HCT116 (cell line): ENCODE measurements at regions not wholly inside any gene's neighbourhood (a gene's known extent, or its start where the extent isn't known, plus 50 kb on each side); places are given as distances from the start of the nearest gene placed in this dataset.

Experiments used
- EZH2phosphoT487 ChIP-seq: fragments of 200-600 bp; IDR thresholded peaks from 2 replicates; pipeline ENCODE4 v1.6.1; 2018; ENCODE audit warnings: antibody characterized with exemption, borderline replicate concordance
- POLR2A ChIP-seq: IDR thresholded peaks from 2 replicates; pipeline ENCODE4 v1.7.0; 2011; ENCODE audit warnings: borderline replicate concordance; ENCODE audit not compliant: insufficient read depth, insufficient read length; ENCODE audit errors: extremely low read depth
- POLR2AphosphoS5 ChIP-seq: IDR thresholded peaks from 2 replicates; pipeline ENCODE4 v1.6.1; 2011; ENCODE audit warnings: mild to moderate bottlenecking, low read depth, low read length, moderate library complexity
- SRF ChIP-seq: IDR thresholded peaks from 2 replicates; pipeline ENCODE4 v1.6.1; 2012; ENCODE audit warnings: low read depth
- TCF7L2 ChIP-seq: IDR thresholded peaks from 2 replicates; pipeline ENCODE4 v1.7.0; 2011; ENCODE audit warnings: borderline replicate concordance, inconsistent platforms; ENCODE audit not compliant: insufficient read depth, insufficient read length; ENCODE audit errors: extremely low read depth
- YY1 ChIP-seq: IDR thresholded peaks from 2 replicates; pipeline ENCODE4 v1.6.1; 2011; ENCODE audit warnings: low read length, low read depth, moderate library complexity, mild to moderate bottlenecking; ENCODE audit not compliant: insufficient replicate concordance; ENCODE audit errors: extremely low read depth
- TF ChIP-seq, protein P1 (sequence below), 3 experiments: fragments of 200-600 bp in 1 of 3; sonication (generic) in 1 of 3; IDR thresholded peaks in 2 of 3; conservative IDR thresholded peaks in 1 of 3; 2 replicates each; pipeline ENCODE4 v1.5.1; 2012 to 2017; ENCODE audit warnings: low read depth in 2 of 3, low read length in 2 of 3, antibody characterized with exemption in 1 of 3, borderline replicate concordance in 1 of 3, control low read depth in 1 of 3, mild to moderate bottlenecking in 1 of 3, mixed read lengths in 1 of 3, mixed run types in 1 of 3, moderate library complexity in 1 of 3; ENCODE audit not compliant: insufficient read depth in 1 of 3
- TF ChIP-seq, protein P2 (sequence below): IDR thresholded peaks from 2 replicates; pipeline ENCODE4 v1.6.1; 2012
- TF ChIP-seq, protein P3 (sequence below): IDR thresholded peaks from 2 replicates; pipeline ENCODE4 v1.6.1; 2012; ENCODE audit warnings: low read depth
- TF ChIP-seq, protein P4 (sequence below): IDR thresholded peaks from 2 replicates; pipeline ENCODE4 v1.6.1; 2012

DNA sequence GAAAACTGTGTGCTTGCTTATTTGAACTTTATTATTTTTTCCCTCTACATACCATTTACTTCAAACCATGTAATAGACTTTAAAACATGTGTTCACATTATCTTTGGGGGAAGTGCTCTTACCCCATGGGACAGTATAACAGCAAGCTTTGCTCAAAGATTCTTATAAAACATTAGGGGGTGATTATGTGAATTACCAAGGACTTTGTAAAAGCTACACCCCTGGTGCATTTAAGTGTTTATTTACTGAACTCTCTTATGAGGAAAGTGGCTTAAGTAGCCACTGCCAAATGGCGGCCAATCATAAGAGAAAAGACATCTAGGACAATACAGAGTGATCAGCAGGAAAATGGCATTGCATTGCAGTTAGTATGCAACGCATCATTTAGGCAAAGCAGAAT, 70.3 kb downstream of the CAPZA3 start:
- TF ChIP-seq, protein P1, sequence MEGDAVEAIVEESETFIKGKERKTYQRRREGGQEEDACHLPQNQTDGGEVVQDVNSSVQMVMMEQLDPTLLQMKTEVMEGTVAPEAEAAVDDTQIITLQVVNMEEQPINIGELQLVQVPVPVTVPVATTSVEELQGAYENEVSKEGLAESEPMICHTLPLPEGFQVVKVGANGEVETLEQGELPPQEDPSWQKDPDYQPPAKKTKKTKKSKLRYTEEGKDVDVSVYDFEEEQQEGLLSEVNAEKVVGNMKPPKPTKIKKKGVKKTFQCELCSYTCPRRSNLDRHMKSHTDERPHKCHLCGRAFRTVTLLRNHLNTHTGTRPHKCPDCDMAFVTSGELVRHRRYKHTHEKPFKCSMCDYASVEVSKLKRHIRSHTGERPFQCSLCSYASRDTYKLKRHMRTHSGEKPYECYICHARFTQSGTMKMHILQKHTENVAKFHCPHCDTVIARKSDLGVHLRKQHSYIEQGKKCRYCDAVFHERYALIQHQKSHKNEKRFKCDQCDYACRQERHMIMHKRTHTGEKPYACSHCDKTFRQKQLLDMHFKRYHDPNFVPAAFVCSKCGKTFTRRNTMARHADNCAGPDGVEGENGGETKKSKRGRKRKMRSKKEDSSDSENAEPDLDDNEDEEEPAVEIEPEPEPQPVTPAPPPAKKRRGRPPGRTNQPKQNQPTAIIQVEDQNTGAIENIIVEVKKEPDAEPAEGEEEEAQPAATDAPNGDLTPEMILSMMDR (IDR thresholded peaks at IDR 0.05 in 2 of 3, conservative IDR thresholded peaks at IDR 0.05 in 1 of 3; ENCODE audit: borderline replicate concordance in 1 of 3, insufficient read depth in 1 of 3, low read depth in 2 of 3, low read length in 2 of 3), result no peak
- TF ChIP-seq YY1 (no peak), POLR2AphosphoS5 (no peak), TCF7L2 (no peak), SRF (no peak), POLR2A (no peak), EZH2phosphoT487 (no peak)
- TF ChIP-seq, protein P2, sequence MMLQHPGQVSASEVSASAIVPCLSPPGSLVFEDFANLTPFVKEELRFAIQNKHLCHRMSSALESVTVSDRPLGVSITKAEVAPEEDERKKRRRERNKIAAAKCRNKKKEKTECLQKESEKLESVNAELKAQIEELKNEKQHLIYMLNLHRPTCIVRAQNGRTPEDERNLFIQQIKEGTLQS, result no peak
- TF ChIP-seq, protein P3, sequence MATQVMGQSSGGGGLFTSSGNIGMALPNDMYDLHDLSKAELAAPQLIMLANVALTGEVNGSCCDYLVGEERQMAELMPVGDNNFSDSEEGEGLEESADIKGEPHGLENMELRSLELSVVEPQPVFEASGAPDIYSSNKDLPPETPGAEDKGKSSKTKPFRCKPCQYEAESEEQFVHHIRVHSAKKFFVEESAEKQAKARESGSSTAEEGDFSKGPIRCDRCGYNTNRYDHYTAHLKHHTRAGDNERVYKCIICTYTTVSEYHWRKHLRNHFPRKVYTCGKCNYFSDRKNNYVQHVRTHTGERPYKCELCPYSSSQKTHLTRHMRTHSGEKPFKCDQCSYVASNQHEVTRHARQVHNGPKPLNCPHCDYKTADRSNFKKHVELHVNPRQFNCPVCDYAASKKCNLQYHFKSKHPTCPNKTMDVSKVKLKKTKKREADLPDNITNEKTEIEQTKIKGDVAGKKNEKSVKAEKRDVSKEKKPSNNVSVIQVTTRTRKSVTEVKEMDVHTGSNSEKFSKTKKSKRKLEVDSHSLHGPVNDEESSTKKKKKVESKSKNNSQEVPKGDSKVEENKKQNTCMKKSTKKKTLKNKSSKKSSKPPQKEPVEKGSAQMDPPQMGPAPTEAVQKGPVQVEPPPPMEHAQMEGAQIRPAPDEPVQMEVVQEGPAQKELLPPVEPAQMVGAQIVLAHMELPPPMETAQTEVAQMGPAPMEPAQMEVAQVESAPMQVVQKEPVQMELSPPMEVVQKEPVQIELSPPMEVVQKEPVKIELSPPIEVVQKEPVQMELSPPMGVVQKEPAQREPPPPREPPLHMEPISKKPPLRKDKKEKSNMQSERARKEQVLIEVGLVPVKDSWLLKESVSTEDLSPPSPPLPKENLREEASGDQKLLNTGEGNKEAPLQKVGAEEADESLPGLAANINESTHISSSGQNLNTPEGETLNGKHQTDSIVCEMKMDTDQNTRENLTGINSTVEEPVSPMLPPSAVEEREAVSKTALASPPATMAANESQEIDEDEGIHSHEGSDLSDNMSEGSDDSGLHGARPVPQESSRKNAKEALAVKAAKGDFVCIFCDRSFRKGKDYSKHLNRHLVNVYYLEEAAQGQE, result no peak
- TF ChIP-seq, protein P4, sequence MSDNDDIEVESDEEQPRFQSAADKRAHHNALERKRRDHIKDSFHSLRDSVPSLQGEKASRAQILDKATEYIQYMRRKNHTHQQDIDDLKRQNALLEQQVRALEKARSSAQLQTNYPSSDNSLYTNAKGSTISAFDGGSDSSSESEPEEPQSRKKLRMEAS, result no peak
